ENCODE measurements at regions not wholly inside any gene's neighbourhood (a gene's known extent, or its start where the extent isn't known, plus 50 kb on each side); places are given as distances from the start of the nearest gene placed in this dataset.
A peak's percentile ranks its signal among the peaks of the same experiment; 100 is the strongest.

- Histone ChIP-seq H3K27ac (peak overlapping the region in 2 of 12 donors; percentile 8 to 40), H3K4me1 (no peaks in the 10 kb centered on the region), H3K9me3 (no peaks in the 10 kb centered on the region), H3K27me3 (peaks cover 0 to 14% (median 0%) of the 10 kb centered on the region in 9 donors), H3K4me3 (no peak overlapping the region), H3K36me3 (no peaks in the 10 kb centered on the region)
- ATAC-seq, result peak in 2 of 4 donors; percentile 28 to 40
- WGBS, 4 donors, result 56 to 69% (median 63%) methylated on average over 4 of the region's 4 CpGs
- intact Hi-C loops (cut with DNase I), result no loop called here
- TF ChIP-seq POLR2A (IDR thresholded peaks at IDR 0.05) (no peak), CTCF (IDR thresholded peaks at IDR 0.05) (no peak)
- peak in 1 of 5 donors; percentile 43 for DNase-seq
Measured at GRCh38 chr12:131249246-131250027, 295.7 kb downstream of the ADGRD1 start.

GRCh38 chr12:131250028-131250950 is 296.6 kb downstream of the ADGRD1 start:
- H3K9me3 ChIP-seq, result no peaks in the 10 kb centered on the region
- H3K36me3 ChIP-seq, result no peaks in the 10 kb centered on the region
- intact Hi-C loops (cut with DNase I), result no loop called here
- 69 to 78% (median 75%) methylated on average over 19 to 20 of the region's 20 CpGs for WGBS, 4 donors
- H3K27me3 ChIP-seq, result peaks cover 0 to 12% (median 0%) of the 10 kb centered on the region in 9 donors
- H3K4me1 ChIP-seq, result no peaks in the 10 kb centered on the region
- H3K27ac ChIP-seq, result peak overlapping the region in 3 of 12 donors; percentile 8 to 40 (median 9)
- no peak for TF ChIP-seq POLR2A (IDR thresholded peaks at IDR 0.05)
- no peak for TF ChIP-seq CTCF (IDR thresholded peaks at IDR 0.05)
- ATAC-seq (no peak), DNase-seq (peak in 1 of 5 donors; percentile 27)
- no peak overlapping the region for H3K4me3 ChIP-seq

- 83 to 86% (median 85%) methylated on average over 10 of the region's 10 CpGs for WGBS, 4 donors
- peak overlapping the region in 2 of 12 donors; percentile 9 to 40 for H3K27ac ChIP-seq
Measured at GRCh38 chr12:131250951-131251315, 297.2 kb downstream of the ADGRD1 start.

More at GRCh38 chr12:131250951-131251315, 297.2 kb downstream of the ADGRD1 start:
- Histone ChIP-seq H3K27me3 (peaks cover 0 to 6% (median 0%) of the 10 kb centered on the region in 9 donors), H3K4me3 (no peak overlapping the region), H3K4me1 (no peaks in the 10 kb centered on the region), H3K36me3 (no peaks in the 10 kb centered on the region), H3K9me3 (no peaks in the 10 kb centered on the region)
- TF ChIP-seq CTCF (IDR thresholded peaks at IDR 0.05), result no peak
- intact Hi-C loops (cut with DNase I), result no loop called here
- no peak for ATAC-seq
- peak in 1 of 5 donors; percentile 6 for DNase-seq
